Spleen (tissue), 11 donors: ENCODE measurements at regions not wholly inside any gene's neighbourhood (a gene's known extent, or its start where the extent isn't known, plus 50 kb on each side); places are given as distances from the start of the nearest gene placed in this dataset.

ENCODE experiments used
- DNase-seq: peaks from one replicate; pipeline ENCODE4 v3.0.0-alpha.2; 2020
- H3K27ac ChIP-seq, 8 donors: fragments of 200-600 bp; sonication (generic) in 7 of 8; 1 replicate in 4 of 8; 2 replicates in 4 of 8; pipeline versions ENCODE4 v1.5.0 to v1.8.0; 2016 to 2021; ENCODE audit warnings: inconsistent platforms in 4 of 8, mild to moderate bottlenecking in 4 of 8, moderate library complexity in 1 of 8
- H3K27me3 ChIP-seq, 7 donors: fragments of 200-600 bp; sonication (generic) in 6 of 7; replicated peaks in 1 of 7; 1 replicate in 4 of 7; 2 replicates in 3 of 7; pipeline versions ENCODE4 v1.5.0 to v1.8.0; 2016 to 2021; ENCODE audit warnings: inconsistent platforms in 3 of 7, mild to moderate bottlenecking in 1 of 7
- H3K36me3 ChIP-seq, 6 donors: fragments of 200-600 bp; sonication (generic) in 5 of 6; 1 replicate in 4 of 6; 2 replicates in 2 of 6; pipeline versions ENCODE4 v1.5.0 to v1.8.0; 2016 to 2021; ENCODE audit warnings: inconsistent platforms in 2 of 6
- H3K4me1 ChIP-seq, 6 donors: fragments of 200-600 bp; sonication (generic) in 5 of 6; 1 replicate in 3 of 6; 2 replicates in 3 of 6; pipeline versions ENCODE4 v1.5.0 to v1.8.0; 2016 to 2021; ENCODE audit warnings: inconsistent platforms in 3 of 6
- H3K4me3 ChIP-seq, 8 donors: fragments of 200-600 bp; sonication (generic) in 7 of 8; 1 replicate in 4 of 8; 2 replicates in 4 of 8; pipeline versions ENCODE4 v1.5.0 to v1.8.0; 2016 to 2021; ENCODE audit warnings: inconsistent platforms in 4 of 8, mild to moderate bottlenecking in 4 of 8, moderate library complexity in 2 of 8
- H3K9me3 ChIP-seq, 8 donors: fragments of 200-600 bp; sonication (generic) in 7 of 8; 1 replicate in 4 of 8; 2 replicates in 4 of 8; pipeline versions ENCODE4 v1.5.0 to v1.8.0; 2016 to 2021; ENCODE audit warnings: inconsistent platforms in 4 of 8
- POLR2A ChIP-seq, 3 donors: fragments of 450-650 bp; IDR thresholded peaks; one replicate each; pipeline ENCODE4 v1.5.1; 2017; ENCODE audit warnings: antibody characterized with exemption in 3 of 3, mild to moderate bottlenecking in 1 of 3
- POLR2AphosphoS5 ChIP-seq, 3 donors: sonication (generic); formaldehyde crosslinking; IDR thresholded peaks; one replicate each; pipeline ENCODE4 v1.5.1; 2017; ENCODE audit warnings: antibody characterized with exemption in 3 of 3
- WGBS, 5 donors: extraction: QIAGEN DNeasy Blood & Tissue Kit in 3 of 5; methylation state at CpG; one replicate each; pipeline versions ENCODE4 v1.1.5 to v1.1.7; 2013 to 2018; 5-methylcytosine and 5-hydroxymethylcytosine counted together
- intact Hi-C: fragments of 100-400 bp; cut with DNase I; formaldehyde crosslinking; loops from one replicate; pipeline ENCODE4 v1.15.0; 2023; ENCODE audit warnings: low total_unique reads
- TF ChIP-seq, protein P1 (sequence below), 11 experiments: fragments of 200-600 bp in 7 of 11; fragments of 450-650 bp in 4 of 11; sonication (generic) in 4 of 11; IDR thresholded peaks in 8 of 11; conservative IDR thresholded peaks in 3 of 11; 1 replicate in 7 of 11; 2 replicates in 4 of 11; pipeline versions ENCODE4 v1.4.0 to v1.8.0; 2016 to 2021; ENCODE audit warnings: antibody characterized with exemption in 11 of 11, inconsistent platforms in 4 of 11, mild to moderate bottlenecking in 1 of 11
- donor health status: healthy with polysubstance abuse.
- donor health status: DM: no; HTN: no; CAD: no; lungs with moderate emphysema.
- donor health status: DM: no; HTN: no; CAD: no.
- donor health status: Bipolar disorder and iron deficiency.
- donor health status: healthy.
- donor health status: DM: no; HTN: no; CAD: no.
- donor health status: DM: yes; HTN: yes; CAD: no.

DNA sequence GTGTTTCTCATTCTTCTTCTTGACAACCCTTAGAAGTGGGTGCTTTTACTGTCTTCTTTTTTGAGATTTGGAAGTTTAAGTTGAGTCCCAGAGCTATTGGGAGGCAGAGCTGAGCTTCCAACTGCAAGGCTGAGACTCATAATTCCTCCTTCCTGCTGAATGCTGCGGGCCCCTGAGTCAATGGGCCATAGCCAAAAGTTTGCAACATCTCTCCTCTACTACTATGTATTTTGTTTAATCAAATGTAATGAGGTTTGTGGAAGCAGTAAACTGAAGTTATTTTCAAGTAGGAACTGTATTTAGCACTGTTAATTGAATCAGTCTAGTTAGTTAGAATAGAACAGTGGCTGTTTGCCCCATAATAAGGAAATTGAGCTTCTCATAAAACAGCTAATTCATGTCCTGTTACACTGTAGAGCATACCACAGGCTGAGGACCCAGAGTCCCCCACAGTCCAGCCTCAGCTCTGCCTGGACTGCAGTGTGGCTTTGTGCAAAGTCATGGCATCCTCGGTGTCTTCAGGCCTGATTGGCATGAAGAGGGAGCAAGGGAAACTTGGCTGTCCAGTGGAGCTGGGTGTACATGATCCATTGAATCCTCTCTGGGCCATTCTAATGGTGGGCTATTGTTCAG lies 631.7 kb downstream of the VRK1 start:
- Histone ChIP-seq H3K27me3 (no peaks in the 10 kb centered on the region), H3K4me1 (no peaks in the 10 kb centered on the region), H3K4me3 (no peak overlapping the region), H3K36me3 (no peaks in the 10 kb centered on the region), H3K27ac (no peak overlapping the region), H3K9me3 (no peaks in the 10 kb centered on the region)
- no peak for DNase-seq
- WGBS, 5 donors = 37 to 63% (median 50%) methylated on average over 2 of the region's 2 CpGs
- intact Hi-C loops = no loop called here
- no peak for TF ChIP-seq POLR2A (IDR thresholded peaks at IDR 0.05)
- TF ChIP-seq POLR2AphosphoS5 (IDR thresholded peaks at IDR 0.05) = no peak
- TF ChIP-seq, protein P1, sequence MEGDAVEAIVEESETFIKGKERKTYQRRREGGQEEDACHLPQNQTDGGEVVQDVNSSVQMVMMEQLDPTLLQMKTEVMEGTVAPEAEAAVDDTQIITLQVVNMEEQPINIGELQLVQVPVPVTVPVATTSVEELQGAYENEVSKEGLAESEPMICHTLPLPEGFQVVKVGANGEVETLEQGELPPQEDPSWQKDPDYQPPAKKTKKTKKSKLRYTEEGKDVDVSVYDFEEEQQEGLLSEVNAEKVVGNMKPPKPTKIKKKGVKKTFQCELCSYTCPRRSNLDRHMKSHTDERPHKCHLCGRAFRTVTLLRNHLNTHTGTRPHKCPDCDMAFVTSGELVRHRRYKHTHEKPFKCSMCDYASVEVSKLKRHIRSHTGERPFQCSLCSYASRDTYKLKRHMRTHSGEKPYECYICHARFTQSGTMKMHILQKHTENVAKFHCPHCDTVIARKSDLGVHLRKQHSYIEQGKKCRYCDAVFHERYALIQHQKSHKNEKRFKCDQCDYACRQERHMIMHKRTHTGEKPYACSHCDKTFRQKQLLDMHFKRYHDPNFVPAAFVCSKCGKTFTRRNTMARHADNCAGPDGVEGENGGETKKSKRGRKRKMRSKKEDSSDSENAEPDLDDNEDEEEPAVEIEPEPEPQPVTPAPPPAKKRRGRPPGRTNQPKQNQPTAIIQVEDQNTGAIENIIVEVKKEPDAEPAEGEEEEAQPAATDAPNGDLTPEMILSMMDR (IDR thresholded peaks at IDR 0.05 in 8 of 11, conservative IDR thresholded peaks at IDR 0.05 in 3 of 11) = no peak

DNA sequence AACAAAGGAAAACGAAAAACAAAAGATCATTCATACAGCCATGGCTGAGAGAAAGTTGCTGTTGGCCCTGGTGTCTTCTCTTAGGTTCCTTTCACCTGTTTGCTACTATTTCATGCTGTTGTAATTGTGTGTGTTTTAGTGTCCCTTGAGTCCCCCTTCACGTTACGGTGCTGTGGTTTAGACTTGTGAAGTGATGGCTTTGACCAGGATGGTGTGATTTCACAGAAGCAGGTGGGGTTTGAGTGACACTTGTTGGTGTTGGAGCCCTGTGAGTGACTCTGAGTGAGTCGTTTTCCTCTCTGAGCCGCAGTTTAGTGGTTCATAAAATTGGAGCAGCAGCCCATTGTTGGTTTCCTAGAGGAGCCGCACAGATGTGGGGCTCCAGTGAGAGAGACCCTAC lies 635.4 kb downstream of the VRK1 start:
- Histone ChIP-seq H3K4me3 (no peak overlapping the region), H3K27ac (no peak overlapping the region), H3K36me3 (no peaks in the 10 kb centered on the region), H3K4me1 (no peaks in the 10 kb centered on the region), H3K9me3 (no peaks in the 10 kb centered on the region), H3K27me3 (no peaks in the 10 kb centered on the region)
- no peak for TF ChIP-seq POLR2AphosphoS5 (IDR thresholded peaks at IDR 0.05)
- TF ChIP-seq, protein P1 (IDR thresholded peaks at IDR 0.05 in 8 of 11, conservative IDR thresholded peaks at IDR 0.05 in 3 of 11) = no peak
- TF ChIP-seq POLR2A (IDR thresholded peaks at IDR 0.05) = no peak
- no peak for DNase-seq
- intact Hi-C loops = no loop called here
- 69 to 86% (median 79%) methylated on average over 5 to 6 of the region's 6 CpGs for WGBS, 5 donors

DNA sequence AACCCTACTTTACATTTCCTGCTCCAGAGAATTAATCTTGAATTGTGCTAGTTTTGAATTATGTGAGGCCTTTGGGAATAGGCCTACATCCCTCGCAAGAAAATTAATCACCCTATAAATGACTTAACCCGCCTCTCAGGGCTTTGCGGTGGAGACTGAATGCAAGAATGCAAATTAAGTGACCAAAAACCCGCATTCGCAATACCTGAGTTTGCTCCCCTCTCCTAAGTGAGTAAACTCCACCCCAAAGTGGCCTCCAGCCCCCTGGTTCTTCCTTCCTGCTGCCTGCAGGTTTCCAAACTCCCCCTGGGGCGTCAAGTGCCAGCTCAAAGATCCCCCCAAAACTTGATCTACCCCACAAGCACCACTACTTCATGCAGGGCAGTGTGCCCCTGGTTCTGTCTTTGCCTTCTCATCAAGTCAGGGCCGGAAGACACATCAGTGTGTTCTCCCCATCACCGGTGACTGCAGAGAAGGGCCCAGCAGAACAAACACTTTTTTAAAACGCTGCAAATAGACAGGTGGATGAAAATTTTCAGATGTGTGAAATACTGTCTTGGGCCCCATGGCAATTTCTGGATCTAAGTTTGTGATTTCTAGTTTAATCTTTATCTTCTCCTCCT lies 644.7 kb downstream of the VRK1 start:
- no peaks in the 10 kb centered on the region for H3K9me3 ChIP-seq
- H3K4me1 ChIP-seq = no peaks in the 10 kb centered on the region
- WGBS, 5 donors = 83 to 89% (median 85%) methylated on average over 9 of the region's 9 CpGs
- intact Hi-C loops = no loop called here
- no peaks in the 10 kb centered on the region for H3K36me3 ChIP-seq
- no peaks in the 10 kb centered on the region for H3K27me3 ChIP-seq
- TF ChIP-seq POLR2A (IDR thresholded peaks at IDR 0.05) = no peak
- TF ChIP-seq POLR2AphosphoS5 (IDR thresholded peaks at IDR 0.05) = no peak
- TF ChIP-seq, protein P1 (IDR thresholded peaks at IDR 0.05 in 8 of 11, conservative IDR thresholded peaks at IDR 0.05 in 3 of 11) = no peak
- no peak overlapping the region for H3K4me3 ChIP-seq
- no peak overlapping the region for H3K27ac ChIP-seq
- DNase-seq = no peak

DNA sequence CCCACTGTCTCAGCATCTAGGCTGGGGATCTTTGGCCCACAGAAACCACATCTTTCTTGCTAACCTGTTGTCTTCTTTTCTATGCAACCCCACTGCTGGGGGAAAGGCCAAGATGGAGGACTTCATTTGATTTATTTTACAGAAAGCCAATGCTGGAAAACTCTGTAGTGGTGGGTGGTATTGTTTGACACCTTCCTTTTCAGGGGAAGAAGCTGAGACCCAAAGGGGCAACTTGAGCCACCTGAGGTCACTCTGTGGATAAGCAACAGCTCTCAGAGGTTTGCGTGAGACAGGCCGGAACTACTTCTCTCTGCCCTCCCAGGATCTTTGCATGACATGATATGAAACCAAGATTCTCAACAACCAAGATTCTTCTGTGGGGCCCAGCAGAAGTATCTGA lies 645.2 kb downstream of the VRK1 start:
- H3K4me1 ChIP-seq = no peaks in the 10 kb centered on the region
- H3K27ac ChIP-seq = no peak overlapping the region

More for the DNA sequence above, 645.2 kb downstream of the VRK1 start:
- H3K36me3 ChIP-seq = no peaks in the 10 kb centered on the region
- DNase-seq = no peak
- intact Hi-C loops = no loop called here
- TF ChIP-seq POLR2A (IDR thresholded peaks at IDR 0.05) (no peak), POLR2AphosphoS5 (IDR thresholded peaks at IDR 0.05) (no peak)
- TF ChIP-seq, protein P1 (IDR thresholded peaks at IDR 0.05 in 8 of 11, conservative IDR thresholded peaks at IDR 0.05 in 3 of 11) = no peak
- WGBS, 5 donors = 83 to 95% (median 92%) methylated on average over 2 of the region's 2 CpGs
- H3K27me3 ChIP-seq = no peaks in the 10 kb centered on the region
- H3K9me3 ChIP-seq = no peaks in the 10 kb centered on the region
- H3K4me3 ChIP-seq = no peak overlapping the region
